MCF 10A (cell line): ENCODE measurements at regions not wholly inside any gene's neighbourhood (a gene's known extent, or its start where the extent isn't known, plus 50 kb on each side); places are given as distances from the start of the nearest gene placed in this dataset.

Experiments
- BruUV-seq: library from RNA; stranded (reverse); fragments of 400-500 nt; replicated peaks from 2 replicates; lab custom pipeline; 2021; lab: Mats Ljungman, UMichigan
- CTCF ChIA-PET: fragments of 300-600 bp; sonication (Branson Sonifier 250); formaldehyde crosslinking; extraction: SDS; loops from one replicate; lab custom pipeline; 2021; ENCODE audit warnings: antibody characterized with exemption, inconsistent platforms; lab: Yijun Ruan, JAX
- POLR2A ChIA-PET: fragments of 300-600, 350-650 bp; sonication (Branson Sonifier 250); formaldehyde crosslinking; extraction: SDS; loops from one replicate; lab custom pipeline; 2020; ENCODE audit warnings: antibody characterized with exemption, inconsistent platforms; lab: Yijun Ruan, JAX
- DNase-seq: peaks from one replicate; pipeline ENCODE4 v3.0.0-alpha.2; 2018; ENCODE audit not compliant: unreplicated experiment
- H3K27ac Mint-ChIP-seq: one replicate; pipeline ENCODE4 v1.8.0; 2022; ENCODE audit warnings: mild to moderate bottlenecking, low read depth, mixed read lengths; ENCODE audit not compliant: unreplicated experiment
- H3K27me3 Mint-ChIP-seq: one replicate; pipeline ENCODE4 v1.8.0; 2022; ENCODE audit warnings: mixed read lengths; ENCODE audit not compliant: insufficient read depth, unreplicated experiment
- H3K36me3 Mint-ChIP-seq: one replicate; pipeline ENCODE4 v1.8.0; 2022; ENCODE audit warnings: mild to moderate bottlenecking, moderate library complexity, mixed read lengths; ENCODE audit not compliant: insufficient read depth, unreplicated experiment
- H3K4me1 Mint-ChIP-seq: one replicate; pipeline ENCODE4 v1.8.0; 2022; ENCODE audit warnings: mixed read lengths; ENCODE audit not compliant: insufficient read depth, unreplicated experiment
- H3K4me3 Mint-ChIP-seq: one replicate; pipeline ENCODE4 v1.8.0; 2022; ENCODE audit warnings: mild to moderate bottlenecking, moderate library complexity, mixed read lengths; ENCODE audit not compliant: unreplicated experiment
- H3K9me3 Mint-ChIP-seq: one replicate; pipeline ENCODE4 v1.8.0; 2022; ENCODE audit warnings: mixed read lengths; ENCODE audit not compliant: unreplicated experiment
- CTCF ChIP-seq: fragments of 200-600 bp; IDR thresholded peaks from one replicate; pipeline ENCODE4 v1.8.0; 2022; ENCODE audit warnings: antibody characterized with exemption, mild to moderate bottlenecking; ENCODE audit not compliant: unreplicated experiment
- intact Hi-C: fragments of 100-400 bp; cut with micrococcal nuclease; formaldehyde crosslinking; loops from 2 replicates; pipeline ENCODE4 v1.14.1; 2022

- TF ChIP-seq CTCF = no peak
Measured at GRCh38 chr10:121071901-121072300, 220.7 kb downstream of the WDR11 start.

GRCh38 chr10:121073728-121074127 lies 222.6 kb downstream of the WDR11 start:
- POLR2A ChIA-PET = interaction anchor here (0.8 kb wide), 1 partner anchor 109 kb away, joined by 5 read pairs; no protein-coding TSS in a partner anchor
- TF ChIP-seq CTCF = no peak
- intact Hi-C loops = no loop called here
- Mint-ChIP-seq H3K27ac (no peak overlapping the region), H3K4me1 (peaks cover 50% of the 10 kb centered on the region), H3K4me3 (no peak overlapping the region), H3K9me3 (no peaks in the 10 kb centered on the region), H3K36me3 (no peaks in the 10 kb centered on the region), H3K27me3 (no peaks in the 10 kb centered on the region)
- DNase-seq = no peak
- BruUV-seq = no TSS peak
- CTCF ChIA-PET = interaction anchor here (0.9 kb wide), 1 partner anchor 83 kb away, joined by 3 read pairs; no protein-coding TSS in a partner anchor

More at GRCh38 chr10:121071901-121072300, 220.7 kb downstream of the WDR11 start:
- ChIA-PET POLR2A (no interaction called here), CTCF (no interaction called here)
- H3K4me3 Mint-ChIP-seq = no peak overlapping the region
- H3K27me3 Mint-ChIP-seq = no peaks in the 10 kb centered on the region
- DNase-seq = no peak
- no TSS peak for BruUV-seq
- H3K4me1 Mint-ChIP-seq = peaks cover 36% of the 10 kb centered on the region
- no peak overlapping the region for H3K27ac Mint-ChIP-seq
- intact Hi-C loops = no loop called here
- H3K9me3 Mint-ChIP-seq = no peaks in the 10 kb centered on the region
- no peaks in the 10 kb centered on the region for H3K36me3 Mint-ChIP-seq

GRCh38 chr10:121076776-121077715 lies 225.9 kb downstream of the WDR11 start:
- intact Hi-C loops = loop anchor here (1.0 to 5.0 kb wide), 2 partner anchors 8 to 130 kb away; no protein-coding TSS in a partner anchor
- peaks cover 41% of the 10 kb centered on the region for H3K4me1 Mint-ChIP-seq

More at GRCh38 chr10:121076776-121077715, 225.9 kb downstream of the WDR11 start:
- Mint-ChIP-seq H3K27ac (peak overlapping the region; percentile 49), H3K36me3 (no peaks in the 10 kb centered on the region), H3K27me3 (no peaks in the 10 kb centered on the region), H3K9me3 (no peaks in the 10 kb centered on the region), H3K4me3 (peak overlapping the region; percentile 49)
- POLR2A ChIA-PET = interaction anchor here (0.7 to 2.9 kb wide), 8 partner anchors 8 to 1011 kb away, joined by 3 to 15 read pairs (median 4); no protein-coding TSS in a partner anchor
- TF ChIP-seq CTCF = no peak
- no TSS peak for BruUV-seq
- DNase-seq = peak; percentile 96
- CTCF ChIA-PET = interaction anchor here (0.5 to 2.5 kb wide), 5 partner anchors 11 to 554 kb away, joined by 4 to 8 read pairs (median 4); no protein-coding TSS in a partner anchor
